Upper lobe of left lung (tissue), 4 donors: ENCODE measurements at regions not wholly inside any gene's neighbourhood (a gene's known extent, or its start where the extent isn't known, plus 50 kb on each side); places are given as distances from the start of the nearest gene placed in this dataset.

Experiments used
- CTCF ChIP-seq, 6 experiments: fragments of 450-650 bp in 4 of 6; fragments of 200-600 bp in 2 of 6; sonication (generic) in 2 of 6; IDR thresholded peaks; one replicate each; pipeline ENCODE4 v1.5.1; 2016 to 2019; ENCODE audit warnings: antibody characterized with exemption in 6 of 6
- POLR2A ChIP-seq, 4 donors: fragments of 450-650 bp; IDR thresholded peaks; one replicate each; pipeline ENCODE4 v1.5.1; 2016 to 2017; ENCODE audit warnings: antibody characterized with exemption in 4 of 4, mild to moderate bottlenecking in 2 of 4
- POLR2AphosphoS5 ChIP-seq, 2 donors: sonication (generic); formaldehyde crosslinking; IDR thresholded peaks; one replicate each; pipeline ENCODE4 v1.5.1; 2017; ENCODE audit warnings: antibody characterized with exemption in 2 of 2

GRCh38 chr7:7105800-7106582, 76.4 kb upstream of the C1GALT1 start:
- TF ChIP-seq CTCF (IDR thresholded peaks at IDR 0.05) (no peak), POLR2AphosphoS5 (IDR thresholded peaks at IDR 0.05) (no peak), POLR2A (IDR thresholded peaks at IDR 0.05) (no peak)
